RKO (cell line): ENCODE measurements at regions not wholly inside any gene's neighbourhood (a gene's known extent, or its start where the extent isn't known, plus 50 kb on each side); places are given as distances from the start of the nearest gene placed in this dataset.
"Not testable (repeated sequence)": the region's sequence is repeated elsewhere in the genome, so short reads cannot be mapped to it uniquely, and the experiment has no call there.

ENCODE experiments used
- DNase-seq: peaks from one replicate; pipeline ENCODE4 v3.0.0-alpha.2; 2016; ENCODE audit warnings: low spot score

GRCh38 chr2:31736695-31737454 is 156.1 kb upstream of the SRD5A2 start:
- no peak for DNase-seq

DNA sequence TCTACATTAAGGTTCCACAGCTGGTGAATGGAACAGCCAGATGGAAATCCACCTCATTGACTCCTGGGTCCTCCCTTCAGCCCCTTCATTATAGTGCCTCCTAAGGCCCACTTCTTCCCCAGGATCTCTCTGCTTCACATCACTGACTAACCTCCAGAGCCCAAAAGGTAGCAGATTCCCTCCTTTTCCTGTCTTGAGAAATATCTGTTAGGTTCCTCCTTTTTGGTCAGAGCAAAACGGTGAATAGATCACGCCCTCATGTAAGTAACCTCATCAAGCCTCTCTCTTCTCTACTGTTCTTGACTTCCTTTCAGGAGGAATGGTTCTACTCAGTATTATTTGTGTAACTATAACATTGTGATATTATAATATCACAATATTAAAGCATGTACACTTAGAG is 155.0 kb upstream of the SRD5A2 start:
- DNase-seq: no peak

GRCh38 chr2:31729442-31730092 is 148.8 kb upstream of the SRD5A2 start:
- DNase-seq: peak; percentile 65

DNA sequence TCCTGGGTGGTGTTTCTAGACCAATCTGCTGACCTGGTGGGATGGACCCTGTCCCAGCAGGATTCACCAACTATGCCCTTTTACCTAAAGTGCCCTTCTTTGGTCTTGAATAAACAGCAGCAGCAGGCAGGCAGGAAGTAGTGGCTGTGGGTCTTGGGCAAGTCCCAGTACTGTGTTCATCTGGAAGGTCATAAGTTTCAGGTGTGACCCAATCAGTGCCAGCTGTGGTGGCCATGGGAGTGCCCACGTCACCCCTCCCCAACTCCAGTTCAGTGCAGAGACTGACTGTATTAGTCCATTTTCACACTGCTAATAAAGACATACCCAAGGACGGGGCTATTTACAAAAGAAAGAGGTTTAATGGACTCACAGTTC is 148.3 kb upstream of the SRD5A2 start:
- DNase-seq: no peak

GRCh38 chr2:31728406-31729064 is 147.8 kb upstream of the SRD5A2 start:
- no peak for DNase-seq

- DNase-seq: no peak
Measured at GRCh38 chr2:31726457-31726856, 145.7 kb upstream of the SRD5A2 start.

GRCh38 chr2:31725444-31725843 is 144.7 kb upstream of the SRD5A2 start:
- DNase-seq: no peak

- no peak for DNase-seq
Measured at GRCh38 chr2:31711737-31712136, 131.0 kb upstream of the SRD5A2 start.

GRCh38 chr2:31710121-31710520 is 129.4 kb upstream of the SRD5A2 start:
- DNase-seq: no peak

DNA sequence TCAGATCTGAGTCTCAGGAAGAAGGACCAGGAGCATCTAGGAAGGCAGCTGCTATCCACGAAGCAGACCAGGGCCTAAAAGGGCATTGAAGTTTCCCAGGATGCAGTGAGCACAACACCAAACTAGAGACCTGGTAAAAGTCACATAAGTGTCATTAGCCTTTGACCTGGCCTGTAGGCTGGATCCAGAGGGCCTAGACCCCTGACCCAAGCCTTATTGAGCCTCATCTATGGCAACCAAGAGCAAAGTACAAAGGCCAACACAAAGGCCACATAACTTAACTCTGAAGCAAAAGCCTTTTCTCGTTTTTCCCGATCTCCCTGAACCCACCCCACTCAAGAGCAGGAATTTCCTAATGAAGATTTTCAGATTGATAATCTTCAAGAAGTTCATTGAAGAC is 127.3 kb upstream of the SRD5A2 start:
- no peak for DNase-seq

- DNase-seq: no peak
Measured at GRCh38 chr2:31704561-31705212, 123.9 kb upstream of the SRD5A2 start.

DNA sequence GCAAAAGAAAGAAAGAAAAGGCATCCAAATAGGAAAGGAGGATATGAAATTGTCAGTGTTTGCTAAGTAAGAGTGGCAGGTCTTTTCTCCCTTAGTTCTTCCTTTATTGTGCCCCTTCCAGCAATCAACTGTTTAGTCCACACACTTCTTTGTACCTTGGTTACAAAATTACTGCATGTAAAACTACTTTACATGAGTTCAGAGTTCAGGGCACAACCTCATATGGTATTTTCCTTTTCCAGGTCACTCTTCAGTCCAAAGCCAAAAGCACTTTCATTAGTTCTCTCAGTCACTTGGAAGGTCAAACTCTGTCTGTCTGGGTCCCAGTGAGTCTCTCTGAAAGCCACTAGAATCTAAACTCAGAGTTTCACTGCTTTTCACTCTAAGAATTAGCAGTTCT is 122.5 kb upstream of the SRD5A2 start:
- no peak for DNase-seq

- DNase-seq: no peak
Measured at GRCh38 chr2:31698722-31699121, 118.0 kb upstream of the SRD5A2 start.

- DNase-seq: peak; percentile 28
Measured at GRCh38 chr2:31696068-31696467, 115.3 kb upstream of the SRD5A2 start.

GRCh38 chr2:31694444-31694843 is 113.7 kb upstream of the SRD5A2 start:
- DNase-seq: peak; percentile 41

- DNase-seq: no peak
Measured at GRCh38 chr2:31693882-31694281, 113.1 kb upstream of the SRD5A2 start.

- peak; percentile 7 for DNase-seq
Measured at GRCh38 chr2:31688282-31688681, 107.5 kb upstream of the SRD5A2 start.

- not testable (repeated sequence) for DNase-seq
Measured at GRCh38 chr2:31683506-31683905, 102.8 kb upstream of the SRD5A2 start.

GRCh38 chr2:31675485-31675901 is 94.8 kb upstream of the SRD5A2 start:
- peak; percentile 15 for DNase-seq

- DNase-seq: no peak
Measured at GRCh38 chr2:31674446-31674845, 93.7 kb upstream of the SRD5A2 start.

GRCh38 chr2:31666878-31667277 is 86.1 kb upstream of the SRD5A2 start:
- DNase-seq: no peak

DNA sequence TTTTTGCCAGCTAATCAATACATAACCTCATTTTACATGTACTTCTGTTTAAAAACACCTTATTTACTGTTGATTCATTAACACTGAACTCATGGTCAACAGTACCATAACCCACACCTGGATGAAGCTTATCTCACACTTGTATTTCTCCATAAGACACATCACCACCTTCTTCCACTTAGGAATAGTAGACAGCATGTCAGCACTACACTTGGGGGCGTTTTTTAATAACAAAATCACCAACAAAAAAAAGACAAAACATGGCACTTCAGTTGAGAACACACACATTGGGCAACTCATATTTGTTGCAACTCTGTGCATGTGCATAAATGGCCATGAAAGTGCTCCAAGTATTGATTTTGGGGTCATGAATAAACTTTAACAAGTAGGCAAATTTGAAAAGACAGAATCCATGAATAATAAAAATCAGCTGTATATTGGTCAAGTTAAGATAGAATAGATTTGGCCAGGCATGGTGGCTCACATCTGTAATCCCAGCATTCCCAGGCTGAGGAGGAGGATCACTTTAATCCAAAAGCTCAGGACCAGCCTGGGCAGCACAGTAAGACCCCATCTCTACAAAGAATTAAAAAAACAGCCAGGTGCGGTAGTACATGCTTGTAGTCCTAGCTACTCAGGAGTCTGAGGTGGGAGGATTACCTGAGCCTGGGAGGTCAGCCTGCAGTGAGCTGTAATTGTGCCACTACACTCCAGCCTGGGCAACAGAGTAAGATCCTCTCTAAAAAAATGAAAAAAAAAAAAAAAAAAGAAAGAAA is 84.4 kb upstream of the SRD5A2 start:
- DNase-seq: no peak
